H1 (cell line): ENCODE measurements at regions not wholly inside any gene's neighbourhood (a gene's known extent, or its start where the extent isn't known, plus 50 kb on each side); places are given as distances from the start of the nearest gene placed in this dataset.

Source experiments
- CTCF ChIA-PET: fragments of 300-600 bp; sonication (Branson Sonifier 250); formaldehyde crosslinking; loops from one replicate; lab custom pipeline; 2021; ENCODE audit not compliant: partially characterized antibody; lab: Charles Lee
- POLR2A ChIA-PET: fragments of 300-600 bp; sonication (Branson Sonifier 250); formaldehyde crosslinking; loops from one replicate; lab custom pipeline; 2021; ENCODE audit warnings: inconsistent platforms; ENCODE audit not compliant: partially characterized antibody; lab: Charles Lee
- DNase-seq, 2 experiments: peaks; one replicate each; pipeline versions ENCODE4 v3.0.0 to v3.0.0-alpha.2; 2010 to 2022; ENCODE audit warnings: low spot score in 2 of 2, low read depth in 1 of 2, mixed read lengths in 1 of 2
- FAIRE-seq: peaks from 2 replicates; lab custom pipeline; 2011; peaks lifted over from hg19 to GRCh38; lab: Jason Lieb, UNC
- H2AFZ ChIP-seq: 2 replicates; pipeline ENCODE4 v1.8.1; 2012; ENCODE audit warnings: low read length, inconsistent platforms
- H2AK5ac ChIP-seq: 2 replicates; pipeline ENCODE4 v1.6.1; 2013; ENCODE audit warnings: low read depth, low read length
- H2BK120ac ChIP-seq: replicated peaks from 2 replicates; pipeline ENCODE3; 2013; ENCODE audit warnings: low read depth, low read length, inconsistent platforms
- H2BK12ac ChIP-seq: 2 replicates; pipeline ENCODE4 v1.6.1; 2013; ENCODE audit warnings: low read depth, low read length
- H2BK15ac ChIP-seq: 2 replicates; pipeline ENCODE4 v1.6.1; 2013; ENCODE audit warnings: low read length
- H2BK20ac ChIP-seq: 2 replicates; pipeline ENCODE4 v1.6.1; 2013; ENCODE audit warnings: low read length
- H2BK5ac ChIP-seq: 2 replicates; pipeline ENCODE4 v1.6.1; 2013; ENCODE audit warnings: low read depth, low read length
- H3K14ac ChIP-seq: 2 replicates; pipeline ENCODE4 v1.6.1; 2013; ENCODE audit warnings: inconsistent platforms; ENCODE audit not compliant: insufficient read length
- H3K18ac ChIP-seq: 2 replicates; pipeline ENCODE4 v1.6.1; 2013; ENCODE audit warnings: low read length; ENCODE audit errors: extremely low read depth
- H3K23ac ChIP-seq: 2 replicates; pipeline ENCODE4 v1.6.1; 2013; ENCODE audit warnings: inconsistent platforms; ENCODE audit not compliant: insufficient read length
- H3K23me2 ChIP-seq: 2 replicates; pipeline ENCODE4 v1.6.1; 2013; ENCODE audit warnings: low read depth, low read length
- H3K27ac ChIP-seq: 2 replicates; pipeline ENCODE4 v1.6.1; 2011; ENCODE audit warnings: low read depth, low read length, inconsistent platforms
- H3K27me3 ChIP-seq, 4 experiments: replicated peaks in 1 of 4; 1 replicate in 1 of 4; 2 replicates in 3 of 4; pipeline versions ENCODE4 v1.6.1 to v1.8.1; 2011 to 2013; ENCODE audit warnings: low read length in 3 of 4, mild to moderate bottlenecking in 3 of 4, inconsistent platforms in 2 of 4, mixed read lengths in 2 of 4, moderate library complexity in 1 of 4; ENCODE audit not compliant: control insufficient read depth in 3 of 4, insufficient read depth in 3 of 4; ENCODE audit errors: extremely low read depth in 1 of 4
- H3K36me3 ChIP-seq, 4 experiments: 2 replicates each; pipeline versions ENCODE4 v1.6.1 to v1.8.1; 2011 to 2013; ENCODE audit warnings: mild to moderate bottlenecking in 4 of 4, low read length in 3 of 4, moderate library complexity in 2 of 4, control low read depth in 1 of 4, inconsistent platforms in 1 of 4; ENCODE audit not compliant: insufficient read depth in 4 of 4, control insufficient read depth in 2 of 4
- H3K4ac ChIP-seq: replicated peaks from 2 replicates; pipeline ENCODE3; 2013; ENCODE audit warnings: low read length, low read depth, mixed read lengths, inconsistent platforms; ENCODE audit not compliant: insufficient read length
- H3K4me1 ChIP-seq, 4 experiments: replicated peaks in 1 of 4; 1 replicate in 1 of 4; 2 replicates in 3 of 4; pipeline versions ENCODE4 v1.6.1 to v1.8.1; 2011 to 2013; ENCODE audit warnings: low read length in 3 of 4, inconsistent platforms in 2 of 4, mixed read lengths in 1 of 4; ENCODE audit not compliant: insufficient read depth in 4 of 4, control insufficient read depth in 3 of 4
- H3K4me2 ChIP-seq, 2 experiments: 2 replicates each; pipeline versions ENCODE4 v1.6.1 to v1.8.1; 2011 to 2013; ENCODE audit warnings: low read depth in 2 of 2, low read length in 2 of 2, control low read depth in 1 of 2, inconsistent platforms in 1 of 2, mild to moderate bottlenecking in 1 of 2; ENCODE audit not compliant: insufficient read depth in 1 of 2
- H3K4me3 ChIP-seq, 4 experiments: fragments of 200-600, 300-600 bp in 1 of 4; sonication (generic), shearing (Covaris generic), sonication (Bioruptor Twin) in 1 of 4; 2 replicates each; pipeline versions ENCODE4 v1.5.1 to v1.8.1; 2011 to 2016; ENCODE audit warnings: low read length in 4 of 4, low read depth in 3 of 4, control low read depth in 2 of 4, inconsistent platforms in 2 of 4, mild to moderate bottlenecking in 2 of 4, mixed read lengths in 1 of 4, moderate library complexity in 1 of 4; ENCODE audit not compliant: insufficient read depth in 2 of 4; ENCODE audit errors: extremely low read depth in 1 of 4
- H3K56ac ChIP-seq: replicated peaks from 2 replicates; pipeline ENCODE3; 2013; ENCODE audit warnings: low read depth, mild to moderate bottlenecking, mixed read lengths, low read length, inconsistent platforms; ENCODE audit not compliant: insufficient read length
- H3K79me1 ChIP-seq: 2 replicates; pipeline ENCODE4 v1.6.1; 2013; ENCODE audit warnings: low read depth, low read length, control low read depth
- H3K79me2 ChIP-seq, 2 experiments: 2 replicates each; pipeline versions ENCODE4 v1.6.1 to v1.8.1; 2012 to 2013; ENCODE audit warnings: low read length in 2 of 2, mild to moderate bottlenecking in 2 of 2, inconsistent platforms in 1 of 2; ENCODE audit not compliant: insufficient read depth in 2 of 2, control insufficient read depth in 1 of 2
- H3K9ac ChIP-seq, 4 experiments: replicated peaks in 1 of 4; 1 replicate in 1 of 4; 2 replicates in 3 of 4; pipeline versions ENCODE4 v1.6.1 to v1.8.1; 2011 to 2013; ENCODE audit warnings: low read depth in 3 of 4, low read length in 3 of 4, control low read depth in 2 of 4, mild to moderate bottlenecking in 2 of 4, moderate library complexity in 2 of 4, inconsistent platforms in 1 of 4; ENCODE audit errors: extremely low read depth in 1 of 4
- H3K9me3 ChIP-seq, 2 experiments: 2 replicates each; pipeline versions ENCODE4 v1.6.1 to v1.8.1; 2012 to 2013; ENCODE audit warnings: mild to moderate bottlenecking in 2 of 2, moderate library complexity in 2 of 2, control low read depth in 1 of 2, inconsistent platforms in 1 of 2, low read depth in 1 of 2, low read length in 1 of 2, mixed read lengths in 1 of 2; ENCODE audit not compliant: insufficient read depth in 2 of 2
- H4K20me1 ChIP-seq, 2 experiments: replicated peaks in 1 of 2; 2 replicates each; pipeline versions ENCODE3 to v1.8.1; 2011 to 2013; ENCODE audit warnings: inconsistent platforms in 2 of 2, low read length in 2 of 2, mild to moderate bottlenecking in 1 of 2; ENCODE audit not compliant: insufficient read depth in 2 of 2, control insufficient read depth in 1 of 2
- H4K5ac ChIP-seq: 2 replicates; pipeline ENCODE4 v1.6.1; 2013; ENCODE audit warnings: low read length, low read depth, mixed read lengths, inconsistent platforms; ENCODE audit not compliant: insufficient read length
- H4K8ac ChIP-seq: 2 replicates; pipeline ENCODE4 v1.8.0; 2013; ENCODE audit warnings: mild to moderate bottlenecking, moderate library complexity, low read length, inconsistent platforms; ENCODE audit not compliant: insufficient read depth; ENCODE audit errors: extremely low read depth
- H4K91ac ChIP-seq: replicated peaks from 2 replicates; pipeline ENCODE3; 2013; ENCODE audit warnings: low read length, mixed read lengths, inconsistent platforms; ENCODE audit not compliant: insufficient read length
- CBX8 ChIP-seq: fragments of 300-800, 300-1000 bp; sonication (generic); IDR thresholded peaks from 2 replicates; pipeline ENCODE4 v1.7.1; 2016; ENCODE audit warnings: low read depth, low read length, borderline replicate concordance
- E2F6 ChIP-seq: IDR thresholded peaks from 2 replicates; pipeline ENCODE4 v1.6.1; 2012; ENCODE audit warnings: inconsistent platforms
- HDAC6 ChIP-seq: IDR thresholded peaks from one replicate; pipeline ENCODE4 v1.7.1; 2012; ENCODE audit warnings: low read depth, mild to moderate bottlenecking, inconsistent platforms, low read length, moderate library complexity
- PHF8 ChIP-seq: fragments of 200-600 bp; sonication (generic); conservative IDR thresholded peaks from 2 replicates; pipeline ENCODE4 v1.7.1; 2012; ENCODE audit warnings: low read depth, mild to moderate bottlenecking, inconsistent platforms, low read length, moderate library complexity
- SUZ12 ChIP-seq: fragments of 200-600 bp; sonication (generic); IDR thresholded peaks from 2 replicates; pipeline ENCODE4 v1.6.1; 2012; ENCODE audit warnings: mild to moderate bottlenecking, inconsistent platforms, low read length, moderate library complexity, mixed read lengths
- WGBS, 2 experiments: shearing (Covaris generic) in 1 of 2; methylation state at CpG; one replicate each; pipeline versions ENCODE4 v1.1.6 to v1.1.7; 2013 to 2015; ENCODE audit warnings: low lambda C conversion rate in 2 of 2, mixed read lengths in 2 of 2, inconsistent platforms in 1 of 2, low coverage in 1 of 2, missing lambda C conversion rate in 1 of 2; ENCODE audit not compliant: insufficient replicate concordance in 2 of 2, insufficient coverage in 1 of 2, insufficient read length in 1 of 2; ENCODE audit errors: extremely low coverage in 1 of 2, missing lambda C conversion rate in 1 of 2; 5-methylcytosine and 5-hydroxymethylcytosine counted together

- no peak overlapping the region for H4K91ac ChIP-seq
Measured at GRCh38 chr4:20592013-20592412, 108.2 kb upstream of the PACRGL start.

More at GRCh38 chr4:20592013-20592412, 108.2 kb upstream of the PACRGL start:
- H3K36me3 ChIP-seq: no peaks in the 10 kb centered on the region
- no peak overlapping the region for H2BK12ac ChIP-seq
- no peaks in the 10 kb centered on the region for H3K79me2 ChIP-seq
- FAIRE-seq (no peak), DNase-seq (no peak)
- no peaks in the 10 kb centered on the region for H3K79me1 ChIP-seq
- H4K5ac ChIP-seq: no peak overlapping the region
- H3K27me3 ChIP-seq: no peaks in the 10 kb centered on the region
- no peak overlapping the region for H3K27ac ChIP-seq
- 80% methylated on average over 3 of the region's 3 CpGs; no CpG with 5 or more reads in 1 of the 2 experiments for WGBS, 2 experiments
- H3K56ac ChIP-seq: no peak overlapping the region
- H3K18ac ChIP-seq: no peak overlapping the region
- no peak overlapping the region for H3K23ac ChIP-seq
- no peak overlapping the region for H2AK5ac ChIP-seq
- no peak overlapping the region for H2AFZ ChIP-seq
- no peak overlapping the region for H3K4ac ChIP-seq
- no peak overlapping the region for H3K4me2 ChIP-seq
- ChIA-PET POLR2A (no interaction called here), CTCF (interaction anchor here (1.0 to 1.7 kb wide), 2 partner anchors 9 to 18 kb away, joined by 3 to 4 read pairs; no protein-coding TSS in a partner anchor)
- no peak overlapping the region for H3K14ac ChIP-seq
- H2BK20ac ChIP-seq: no peak overlapping the region
- no peak overlapping the region for H2BK5ac ChIP-seq
- H3K4me3 ChIP-seq: no peak overlapping the region
- no peak for TF ChIP-seq HDAC6
- TF ChIP-seq SUZ12: no peak
- TF ChIP-seq PHF8: no peak
- no peak for TF ChIP-seq E2F6
- TF ChIP-seq CBX8: no peak
- H4K20me1 ChIP-seq: no peaks in the 10 kb centered on the region
- no peak overlapping the region for H2BK120ac ChIP-seq
- H3K9me3 ChIP-seq: no peaks in the 10 kb centered on the region
- no peak overlapping the region for H3K9ac ChIP-seq
- H2BK15ac ChIP-seq: no peak overlapping the region
- H4K8ac ChIP-seq: no peak overlapping the region
- H3K4me1 ChIP-seq: peaks cover 0 to 3% (median 1%) of the 10 kb centered on the region in 4 experiments; a peak in 2 of 7 replicates
- no peaks in the 10 kb centered on the region for H3K23me2 ChIP-seq
